HG03139 (cell line): ENCODE measurements at regions not wholly inside any gene's neighbourhood (a gene's known extent, or its start where the extent isn't known, plus 50 kb on each side); places are given as distances from the start of the nearest gene placed in this dataset.
"Not testable (repeated sequence)": the region's sequence is repeated elsewhere in the genome, so short reads cannot be mapped to it uniquely, and the experiment has no call there.

Experiments
- ATAC-seq: cut with Tn5 transposase; IDR thresholded peaks from one replicate; pipeline ENCODE4 v1.9.1; 2021; ENCODE audit not compliant: unreplicated experiment

DNA sequence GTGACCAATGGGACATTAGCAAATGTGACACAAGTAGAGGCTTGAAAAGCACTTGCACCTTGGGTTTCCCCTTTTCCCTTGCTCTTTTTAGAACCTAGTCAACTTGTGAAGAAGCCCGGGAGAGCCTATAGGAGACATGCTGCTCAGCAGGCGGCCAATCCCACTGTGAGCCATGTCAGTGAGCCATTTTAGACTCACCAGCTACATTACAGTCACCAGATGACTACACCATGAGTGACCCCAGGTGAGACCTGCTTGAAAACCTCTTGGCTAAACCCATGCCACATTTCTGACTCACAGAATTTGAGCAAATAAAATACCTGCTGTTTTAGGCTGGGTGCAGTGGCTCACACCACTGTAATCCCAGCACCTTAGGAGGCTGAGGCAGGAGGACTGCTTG lies 317.5 kb downstream of the KLF12 start:
- no peak for ATAC-seq

GRCh38 chr13:73815796-73816195 lies 318.4 kb downstream of the KLF12 start:
- ATAC-seq, result no peak

- ATAC-seq, result no peak
These were observed 323.6 kb downstream of the KLF12 start for GRCh38 chr13:73810647-73811046.

DNA sequence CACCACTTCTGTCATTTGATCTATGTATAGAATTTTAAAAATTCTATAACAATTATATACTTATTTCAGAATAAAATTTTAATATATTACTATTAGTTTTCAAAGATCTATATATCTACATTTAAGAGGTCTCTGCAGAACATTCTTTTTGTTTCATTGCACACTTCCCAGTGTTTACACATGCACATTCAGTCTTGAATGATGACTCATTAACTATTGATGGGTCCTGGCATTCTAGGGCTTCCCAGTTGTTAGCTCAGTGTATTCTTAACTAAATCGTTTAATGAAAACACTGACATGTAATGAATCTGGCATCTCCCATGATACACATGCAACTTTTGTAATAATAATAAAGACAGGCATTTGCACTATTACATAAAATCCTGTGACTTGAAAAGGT lies 324.6 kb downstream of the KLF12 start:
- no peak for ATAC-seq

- ATAC-seq, result no peak
These were observed 325.9 kb downstream of the KLF12 start for GRCh38 chr13:73808318-73808717.

GRCh38 chr13:73805326-73805958 lies 328.8 kb downstream of the KLF12 start:
- ATAC-seq, result not testable (repeated sequence)

GRCh38 chr13:73803997-73804396 lies 330.2 kb downstream of the KLF12 start:
- ATAC-seq, result no peak

DNA sequence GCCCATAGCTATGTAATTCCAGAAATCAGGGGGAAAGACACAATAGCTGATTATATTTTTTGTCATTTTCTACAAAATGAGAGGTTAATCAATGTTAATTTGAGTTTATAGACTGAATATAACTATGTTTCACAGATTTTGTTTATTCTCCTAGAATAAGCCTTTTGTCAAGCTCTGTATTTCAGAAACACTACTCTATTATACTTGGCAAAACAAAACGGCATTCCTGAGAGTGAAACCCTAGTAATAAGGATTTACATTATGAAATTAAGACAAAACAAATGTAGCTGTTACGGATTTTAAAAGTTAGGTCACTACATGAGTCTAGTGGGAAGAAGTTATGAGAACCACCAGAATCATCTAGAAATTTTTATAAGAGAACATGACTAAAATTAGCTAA lies 334.2 kb downstream of the KLF12 start:
- ATAC-seq, result no peak

DNA sequence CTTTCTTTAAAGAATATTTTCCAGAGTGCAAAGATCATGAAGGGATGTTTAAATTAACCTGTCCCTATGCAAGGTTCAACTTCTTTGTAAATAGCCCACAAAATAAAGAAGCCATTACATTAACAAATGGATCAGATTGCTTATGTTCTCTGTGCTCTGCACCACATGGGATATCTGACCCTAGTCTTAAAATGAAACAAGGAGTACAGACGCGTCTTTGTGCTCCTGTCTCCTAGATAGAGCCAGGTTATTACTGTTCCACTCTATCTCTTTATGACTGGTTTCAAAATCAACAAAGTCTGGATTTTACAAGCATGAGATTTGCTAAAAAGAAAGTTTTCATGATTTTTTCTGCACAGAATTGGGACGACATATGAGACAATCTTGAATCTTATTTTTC lies 339.4 kb downstream of the KLF12 start:
- no peak for ATAC-seq

GRCh38 chr13:73793361-73793760 lies 340.8 kb downstream of the KLF12 start:
- no peak for ATAC-seq

DNA sequence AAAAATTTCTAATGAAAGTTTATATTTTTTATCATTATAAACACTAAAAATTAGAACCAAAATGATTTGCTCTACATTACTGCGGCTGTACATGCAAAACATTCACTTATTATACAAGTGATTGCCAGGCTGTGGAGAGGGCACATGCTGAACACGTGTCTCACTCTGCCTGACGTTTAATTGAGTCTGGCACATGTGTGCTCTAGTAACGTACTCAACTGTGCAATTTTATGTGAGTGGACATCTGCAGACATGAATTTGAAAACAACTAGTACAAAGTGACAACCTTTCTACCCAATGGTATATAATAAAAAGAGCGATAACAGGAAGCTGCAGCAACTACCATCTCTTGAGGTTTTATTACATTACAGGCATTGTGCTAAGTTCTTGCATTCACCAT lies 341.4 kb downstream of the KLF12 start:
- ATAC-seq, result no peak

GRCh38 chr13:73782450-73783449 lies 351.5 kb downstream of the KLF12 start:
- no peak for ATAC-seq

- no peak for ATAC-seq
These were observed 352.8 kb downstream of the KLF12 start for GRCh38 chr13:73781384-73781783.

- ATAC-seq, result no peak
These were observed 354.3 kb downstream of the KLF12 start for GRCh38 chr13:73779881-73780280.

DNA sequence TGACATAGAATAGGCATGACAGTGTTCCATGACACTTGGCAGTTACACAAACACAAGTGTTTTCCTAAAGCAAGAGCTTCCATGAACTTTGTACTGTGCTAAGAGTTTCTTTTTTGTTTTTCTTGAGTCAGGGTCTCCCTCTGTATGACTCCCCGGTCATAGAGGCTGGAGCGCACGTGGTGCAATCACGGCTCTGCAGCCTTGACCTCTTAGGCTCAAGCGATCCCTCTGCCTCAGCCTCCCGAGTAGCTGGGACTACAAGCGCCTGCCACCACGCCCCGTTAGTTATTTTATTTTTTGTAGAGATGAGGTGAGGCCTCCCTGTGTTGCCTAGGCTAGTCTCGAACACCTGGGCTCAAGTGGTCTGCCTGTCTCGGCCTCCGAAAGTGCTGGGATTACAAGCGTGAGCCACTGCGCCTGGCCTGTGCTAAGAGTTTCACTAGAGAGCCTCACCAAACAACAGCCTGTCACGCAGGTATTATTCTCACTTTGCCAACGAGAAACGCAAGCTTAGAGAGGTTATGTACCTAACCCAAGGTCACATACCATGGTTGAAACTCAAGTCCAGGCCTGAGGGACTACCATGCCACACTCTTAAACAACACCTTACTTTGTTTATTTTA lies 355.9 kb downstream of the KLF12 start:
- no peak for ATAC-seq

GRCh38 chr13:73777134-73777533 lies 357.1 kb downstream of the KLF12 start:
- no peak for ATAC-seq

GRCh38 chr13:73776151-73776785 lies 357.9 kb downstream of the KLF12 start:
- ATAC-seq, result no peak

DNA sequence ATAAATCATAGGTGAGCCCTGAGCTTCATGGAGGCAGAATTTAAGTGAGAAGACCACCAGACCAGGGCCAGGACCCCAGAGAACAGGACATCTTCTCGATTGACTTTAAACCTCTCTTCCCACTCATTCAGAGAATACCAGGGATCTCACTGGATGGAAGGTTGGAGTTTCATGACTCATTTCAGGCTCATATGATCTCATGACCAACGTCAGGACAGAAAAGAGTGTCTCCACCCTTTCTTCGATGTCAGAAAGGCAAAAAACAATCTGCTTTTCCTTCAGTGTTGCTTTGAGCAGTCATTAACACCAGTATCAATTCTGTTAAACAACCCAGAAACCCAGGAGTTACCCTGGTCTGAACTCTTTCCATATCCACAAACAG lies 361.0 kb downstream of the KLF12 start:
- no peak for ATAC-seq

DNA sequence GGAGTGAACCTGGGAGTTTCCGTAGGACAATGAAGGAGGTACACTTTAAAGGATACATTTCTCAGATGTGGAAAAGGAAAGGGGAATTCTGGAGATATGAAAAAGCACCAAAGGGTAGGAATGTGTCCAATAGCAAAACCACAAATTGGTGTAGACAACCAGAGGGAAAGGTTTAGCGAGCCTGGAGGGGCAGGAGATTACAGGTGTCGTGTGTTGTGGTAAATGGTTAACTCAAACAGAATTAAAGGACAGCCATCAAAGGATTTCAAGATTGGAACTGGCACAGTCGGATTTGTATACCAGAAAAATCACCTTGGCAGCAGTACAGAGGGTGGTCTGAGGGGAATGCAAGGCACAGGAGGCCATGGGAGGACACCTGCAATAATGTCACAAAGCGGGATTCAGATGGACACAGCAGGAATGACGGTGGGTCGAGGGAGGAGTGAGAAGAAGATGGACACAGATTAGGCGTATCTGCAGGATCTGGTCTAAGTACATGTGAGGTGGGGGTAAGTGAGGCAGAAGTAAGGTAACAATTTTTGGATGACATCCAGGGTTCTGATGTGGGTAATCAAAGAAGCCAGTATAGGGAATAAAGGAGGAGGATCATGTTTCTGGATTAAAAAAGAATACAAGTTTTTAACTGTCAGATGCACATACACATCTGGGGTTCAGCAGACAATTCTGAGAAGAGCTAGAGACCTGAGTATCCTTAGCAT lies 361.6 kb downstream of the KLF12 start:
- no peak for ATAC-seq

- ATAC-seq, result no peak
These were observed 366.4 kb downstream of the KLF12 start for GRCh38 chr13:73767747-73768315.
